HG03064 (cell line): ENCODE measurements at regions not wholly inside any gene's neighbourhood (a gene's known extent, or its start where the extent isn't known, plus 50 kb on each side); places are given as distances from the start of the nearest gene placed in this dataset.

Source experiments
- ATAC-seq: cut with Tn5 transposase; IDR thresholded peaks from one replicate; pipeline ENCODE4 v1.9.1; 2021; ENCODE audit warnings: low read depth; ENCODE audit not compliant: unreplicated experiment

GRCh38 chr11:38330578-38330977 is 1732.5 kb upstream of the RAG2 start:
- no peak for ATAC-seq

- no peak for ATAC-seq
Measured at GRCh38 chr11:38323961-38324761, 1726.1 kb upstream of the RAG2 start.

- no peak for ATAC-seq
Measured at GRCh38 chr11:38315151-38315550, 1717.1 kb upstream of the RAG2 start.

DNA sequence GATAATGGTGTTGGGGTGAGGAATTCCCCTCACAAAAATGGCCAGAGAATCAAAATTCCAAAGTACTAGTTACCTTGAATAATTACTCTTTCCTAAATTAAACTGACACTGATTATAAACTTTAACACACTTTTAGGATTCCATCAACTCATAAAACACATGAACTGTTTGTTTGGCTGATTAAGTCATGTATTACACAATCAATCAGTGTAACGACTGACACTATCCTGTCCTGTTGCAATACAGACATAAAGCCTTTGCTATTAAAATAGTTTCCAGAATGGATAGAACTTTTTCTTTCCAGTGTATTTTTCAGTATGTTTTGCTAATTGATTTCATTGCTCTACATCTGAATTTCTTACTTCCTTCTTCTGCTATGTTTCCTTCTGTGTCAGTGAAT is 1709.4 kb upstream of the RAG2 start:
- no peak for ATAC-seq

- no peak for ATAC-seq
Measured at GRCh38 chr11:38305682-38306081, 1707.6 kb upstream of the RAG2 start.

- ATAC-seq = no peak
Measured at GRCh38 chr11:38304926-38305325, 1706.9 kb upstream of the RAG2 start.

DNA sequence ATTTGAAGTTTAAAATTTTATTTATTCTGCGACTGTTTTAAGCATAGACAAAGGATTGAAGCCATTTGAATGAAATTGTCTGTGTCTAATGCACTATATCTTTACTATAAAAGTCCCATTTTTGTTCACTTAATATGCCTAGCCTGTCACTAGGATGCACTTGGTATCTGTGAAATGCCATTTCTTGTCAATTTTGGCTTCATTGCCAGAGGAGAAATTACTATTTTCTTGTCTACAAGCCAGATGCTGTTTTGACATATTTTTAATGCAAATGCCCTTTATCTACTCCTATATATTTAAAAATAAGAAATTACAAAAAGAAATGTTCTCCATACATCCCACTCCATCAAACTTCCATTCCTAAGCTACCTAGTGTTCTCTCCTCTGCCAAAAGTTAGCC is 1704.5 kb upstream of the RAG2 start:
- no peak for ATAC-seq

- no peak for ATAC-seq
Measured at GRCh38 chr11:38300570-38300969, 1702.5 kb upstream of the RAG2 start.

GRCh38 chr11:38296211-38296776 is 1698.3 kb upstream of the RAG2 start:
- ATAC-seq = no peak

- no peak for ATAC-seq
Measured at GRCh38 chr11:38282718-38283117, 1684.7 kb upstream of the RAG2 start.

- no peak for ATAC-seq
Measured at GRCh38 chr11:38278457-38279141, 1680.6 kb upstream of the RAG2 start.

GRCh38 chr11:38274031-38274430 is 1676.0 kb upstream of the RAG2 start:
- ATAC-seq = no peak

GRCh38 chr11:38272376-38272775 is 1674.3 kb upstream of the RAG2 start:
- ATAC-seq = no peak

DNA sequence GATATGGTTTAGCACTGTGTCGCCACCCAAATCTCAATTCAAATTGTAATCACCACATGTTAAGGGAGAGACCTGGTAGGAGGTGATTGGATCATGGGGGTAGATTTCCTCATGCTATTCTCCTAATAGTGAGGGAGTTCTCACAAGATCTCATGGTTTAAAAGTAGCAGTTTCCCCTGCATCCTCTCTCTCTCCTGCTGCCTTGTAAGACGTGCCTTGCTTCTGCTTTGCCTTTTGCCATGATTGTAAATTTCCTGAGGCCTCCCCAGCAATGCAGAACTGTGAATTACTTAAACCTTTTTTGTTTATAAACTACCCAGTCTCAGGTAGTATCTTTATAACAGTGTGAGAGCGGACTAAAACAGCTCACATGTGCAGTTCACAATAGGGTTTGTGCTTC is 1668.7 kb upstream of the RAG2 start:
- ATAC-seq = no peak

- ATAC-seq = no peak
Measured at GRCh38 chr11:38256436-38256835, 1658.4 kb upstream of the RAG2 start.

DNA sequence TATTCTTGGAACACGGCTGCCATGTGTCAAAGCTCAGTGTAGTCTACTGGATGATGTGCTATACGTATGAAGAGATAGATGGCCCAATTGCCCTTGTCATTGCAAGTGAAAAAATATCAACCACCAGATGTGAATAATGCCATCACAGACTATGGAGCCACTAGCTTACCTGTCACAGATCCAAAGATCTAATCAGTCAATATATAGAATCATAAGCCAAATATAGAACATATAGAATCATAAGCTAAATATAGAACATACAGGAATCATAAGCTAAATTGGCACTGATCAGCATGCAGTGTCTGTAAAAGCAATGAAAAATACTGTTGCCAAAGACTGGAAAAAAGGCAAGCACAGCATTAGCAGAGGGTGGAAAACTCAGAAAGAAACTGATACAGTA is 1656.9 kb upstream of the RAG2 start:
- no peak for ATAC-seq

GRCh38 chr11:38252620-38253019 is 1654.6 kb upstream of the RAG2 start:
- no peak for ATAC-seq

GRCh38 chr11:38246451-38246850 is 1648.4 kb upstream of the RAG2 start:
- ATAC-seq = no peak

- ATAC-seq = no peak
Measured at GRCh38 chr11:38226684-38227083, 1628.6 kb upstream of the RAG2 start.

DNA sequence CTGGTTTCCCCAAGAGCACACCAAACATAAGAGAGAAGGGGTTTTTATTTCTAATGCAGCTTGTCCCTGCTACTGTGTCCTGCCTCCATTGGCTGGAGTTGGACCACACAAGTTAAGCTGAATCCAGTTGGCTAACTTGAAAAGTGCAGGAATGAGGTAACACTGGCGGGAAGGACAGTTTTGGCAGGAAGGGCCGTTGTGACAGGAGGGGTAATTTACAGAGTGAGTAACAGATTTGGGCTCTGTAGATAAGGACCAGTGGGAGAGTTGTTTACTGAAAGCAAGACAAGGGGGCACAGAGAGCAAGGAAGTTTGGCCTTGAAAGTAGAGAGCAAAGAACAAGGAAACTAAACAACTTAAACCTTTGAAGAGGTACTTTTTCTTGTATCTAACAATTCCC is 1623.3 kb upstream of the RAG2 start:
- ATAC-seq = no peak

DNA sequence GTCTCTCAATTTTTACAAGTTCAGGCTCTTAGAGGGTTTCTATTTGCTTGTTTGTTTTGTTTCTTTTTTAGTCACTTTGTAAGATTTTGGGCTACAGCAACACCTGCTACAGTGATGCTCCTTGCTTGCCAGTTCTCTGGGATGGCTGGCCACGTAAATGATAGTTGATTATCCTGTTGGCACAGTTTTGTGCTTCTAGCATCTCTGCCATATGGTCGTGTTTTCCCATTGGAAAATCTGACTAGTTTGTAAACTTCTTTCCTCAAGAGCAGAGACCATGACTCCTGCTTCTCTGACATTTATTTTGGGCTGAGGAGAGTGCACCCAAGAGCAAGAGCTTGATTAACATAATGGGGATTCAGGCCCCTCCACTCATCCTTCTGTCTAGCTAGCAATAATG is 1621.6 kb upstream of the RAG2 start:
- ATAC-seq = no peak

DNA sequence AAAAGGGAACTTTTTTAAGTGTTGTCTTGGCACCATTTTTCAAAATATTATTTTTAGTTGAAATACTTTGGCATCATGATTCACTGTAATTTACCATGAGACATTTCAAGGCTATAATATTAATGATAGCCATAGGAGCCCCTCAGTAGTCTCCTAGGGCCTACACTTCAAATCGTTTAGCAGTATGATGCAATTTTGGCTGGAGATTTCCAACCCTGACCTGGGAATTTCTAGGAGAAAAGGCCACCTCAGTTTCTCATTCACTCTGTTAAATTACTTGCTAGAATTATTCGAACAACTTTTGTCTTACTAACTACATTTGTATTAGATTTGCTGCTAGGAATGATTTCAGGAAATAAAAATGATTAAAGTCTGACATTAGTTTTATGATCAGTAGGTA is 1610.9 kb upstream of the RAG2 start:
- ATAC-seq = no peak
